NCI-H1436 (cell line): ENCODE measurements at regions not wholly inside any gene's neighbourhood (a gene's known extent, or its start where the extent isn't known, plus 50 kb on each side); places are given as distances from the start of the nearest gene placed in this dataset.

ENCODE experiments used
- DNase-seq: peaks from one replicate; lab custom pipeline; 2025; lab: John Stamatoyannopoulos, UW

DNA sequence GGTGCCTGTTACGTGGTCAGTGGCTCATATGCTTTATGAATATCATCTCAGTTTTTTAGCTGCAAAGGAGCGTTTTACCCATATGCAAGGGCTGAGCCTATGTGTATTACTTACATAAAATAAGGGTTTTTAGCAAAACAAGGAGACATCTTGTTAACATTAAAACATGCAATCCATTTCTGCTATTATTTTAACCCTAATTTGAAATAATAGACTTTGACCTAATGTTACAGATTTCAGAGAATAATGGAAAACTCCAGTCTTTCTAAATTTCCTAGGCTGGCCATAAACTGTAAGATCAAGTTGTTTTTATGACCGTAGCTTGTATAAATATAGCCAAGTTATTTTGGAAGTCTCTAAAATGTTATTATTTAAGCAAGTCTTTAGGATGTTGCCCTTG lies 121.1 kb upstream of the SEMA6A start:
- no peak for DNase-seq

DNA sequence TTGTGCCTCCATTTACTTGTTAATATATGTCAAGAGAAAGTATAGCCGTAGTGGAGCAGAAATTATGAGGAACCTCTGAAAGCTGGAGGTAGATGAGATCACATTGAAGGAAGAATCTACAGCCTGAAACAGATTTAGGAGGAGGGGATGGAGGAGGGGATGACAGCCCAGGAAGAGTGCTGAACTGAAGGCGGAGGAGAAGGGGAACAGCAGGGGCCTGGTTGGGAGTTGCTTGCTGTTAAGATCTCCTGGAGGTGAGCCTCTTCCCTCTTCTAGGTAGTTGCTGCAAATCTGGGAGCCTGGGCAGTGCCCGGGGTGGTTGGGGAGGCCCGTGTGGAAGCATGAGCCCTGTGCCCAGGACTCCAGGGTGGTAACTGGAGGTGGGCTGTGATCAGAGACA lies 111.8 kb upstream of the SEMA6A start:
- no peak for DNase-seq

DNA sequence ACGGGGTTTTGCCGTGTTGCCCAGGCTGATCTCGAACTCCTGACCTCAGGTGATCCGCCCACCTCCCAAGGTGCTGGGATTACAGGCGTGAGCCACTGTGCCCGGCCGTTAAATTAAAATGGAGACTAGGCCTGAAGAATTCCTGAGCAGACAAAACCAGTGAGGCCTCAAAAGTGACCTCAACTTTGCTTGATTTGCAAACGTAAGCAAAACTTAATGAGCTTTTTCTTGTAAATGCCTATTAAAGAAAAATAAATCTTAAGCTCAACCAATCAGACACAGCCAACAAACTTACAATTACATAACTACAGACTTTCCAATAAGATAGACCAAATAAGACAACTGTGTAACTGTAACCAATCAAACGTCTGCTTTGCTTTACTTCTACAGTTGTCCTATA lies 111.3 kb upstream of the SEMA6A start:
- DNase-seq: no peak

DNA sequence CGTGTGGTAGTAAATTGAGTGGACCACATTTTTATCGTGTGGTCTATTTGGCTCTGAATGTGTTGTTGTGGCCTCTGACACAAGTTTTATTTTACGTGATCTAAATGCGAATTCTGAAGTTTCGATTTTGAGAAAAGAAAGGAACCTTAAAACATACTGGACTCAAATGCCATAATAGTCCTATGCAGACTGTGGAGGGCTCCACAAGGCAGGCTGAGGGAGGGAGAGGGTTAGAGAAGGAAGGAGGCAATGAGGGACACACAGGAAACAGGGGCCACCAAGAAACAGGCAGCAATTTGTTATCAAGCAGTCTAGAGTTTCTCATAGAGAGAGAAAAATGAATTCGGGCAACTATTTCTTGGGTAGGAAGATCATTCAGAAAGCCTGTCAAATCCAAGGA lies 110.4 kb upstream of the SEMA6A start:
- no peak for DNase-seq

DNA sequence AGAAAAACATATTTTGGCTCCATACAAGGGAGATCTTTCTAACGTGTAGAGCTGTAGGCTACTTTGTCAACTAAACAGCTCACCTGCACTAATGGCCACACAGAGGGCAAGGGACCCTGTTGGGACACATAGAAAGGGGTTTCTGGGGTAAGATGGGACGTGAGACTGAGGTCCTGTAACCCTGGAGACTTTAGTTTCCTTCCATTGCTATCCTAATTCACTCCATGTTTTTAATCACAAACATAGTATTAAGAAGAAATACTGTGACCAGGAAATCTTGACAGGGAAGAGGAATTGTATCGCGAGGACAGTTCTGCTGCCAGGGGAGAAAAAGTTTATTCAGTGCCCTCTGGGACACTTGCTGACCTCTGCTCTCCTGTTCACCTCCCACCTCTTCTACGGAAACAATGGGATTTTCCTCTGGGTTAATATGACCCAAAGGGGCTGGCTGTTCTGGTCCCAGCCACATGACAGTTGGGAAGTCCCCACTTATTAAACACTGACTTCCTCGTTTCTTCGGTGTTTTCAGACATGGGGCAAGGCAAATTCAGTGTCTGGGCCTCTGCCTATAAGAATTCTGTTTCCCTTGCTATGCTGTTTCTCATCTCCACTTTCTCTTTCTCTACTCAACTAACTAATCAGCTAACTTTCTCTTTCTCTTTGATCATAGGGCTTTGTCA lies 106.9 kb upstream of the SEMA6A start:
- DNase-seq: no peak

DNA sequence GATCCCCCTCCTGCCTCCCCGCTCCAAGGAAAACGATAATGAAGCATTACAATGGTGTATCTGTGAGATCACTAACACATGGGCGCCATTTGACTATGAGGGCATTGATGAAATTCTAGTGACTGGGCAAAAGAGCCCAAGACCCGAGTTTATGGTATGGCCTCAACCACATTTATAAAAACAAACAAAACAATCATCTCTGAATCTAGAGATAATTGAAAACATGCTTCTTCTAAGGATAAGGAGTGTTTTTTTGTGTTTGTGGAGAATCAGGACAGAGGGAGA lies 100.9 kb upstream of the SEMA6A start:
- DNase-seq: no peak

DNA sequence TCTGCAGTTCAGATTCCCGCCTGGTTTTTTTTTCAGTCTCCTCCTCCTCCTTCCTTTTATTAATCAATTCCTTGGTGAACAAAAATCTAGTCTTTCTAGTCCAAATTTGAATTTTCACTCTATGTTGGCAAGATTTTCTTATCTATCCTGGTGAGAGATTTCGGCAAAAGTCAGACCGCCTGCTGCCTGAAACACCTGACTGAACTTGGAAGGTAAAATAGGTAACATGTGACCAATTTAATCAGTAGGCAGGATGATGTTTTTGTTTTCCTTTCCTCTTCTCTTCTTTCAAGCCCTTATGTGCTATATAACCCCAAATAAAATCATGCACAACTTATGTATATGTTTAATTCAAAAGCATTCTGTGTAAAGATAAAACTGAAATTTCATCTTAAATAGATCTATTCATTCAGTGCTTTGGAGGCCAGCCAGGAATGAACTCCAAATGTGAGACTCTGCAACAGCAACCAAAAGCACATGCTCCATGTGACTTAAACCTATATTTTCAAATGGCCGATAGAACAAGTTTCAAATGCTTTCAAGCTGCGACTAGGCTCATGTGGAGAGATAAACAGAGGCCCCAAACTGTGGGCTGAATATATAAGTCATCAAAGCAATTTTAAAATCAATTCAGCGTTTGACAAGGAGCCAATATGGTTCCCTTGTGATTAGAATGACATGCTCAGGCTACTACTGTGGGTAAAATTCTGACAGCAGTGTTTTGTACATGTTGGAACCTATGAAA lies 100.4 kb upstream of the SEMA6A start:
- no peak for DNase-seq

DNA sequence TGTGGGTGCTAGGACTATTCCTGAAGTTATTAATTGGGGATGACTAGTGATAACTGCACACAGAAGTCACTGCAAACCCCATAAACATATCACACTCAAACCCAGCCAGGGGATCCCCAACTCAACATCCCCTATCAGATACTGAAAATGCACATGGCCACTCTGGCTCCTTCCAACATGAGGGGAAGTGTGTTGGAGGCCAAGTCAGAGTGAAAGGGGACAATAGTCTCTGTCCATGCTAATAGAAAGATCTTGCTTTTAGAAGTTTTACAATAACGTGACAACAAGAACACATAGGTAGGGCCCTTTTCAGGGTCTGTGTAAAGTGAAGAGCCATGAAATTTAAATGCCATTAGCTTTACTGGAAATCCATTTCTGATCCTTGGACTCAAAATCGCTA lies 98.8 kb upstream of the SEMA6A start:
- DNase-seq: no peak

DNA sequence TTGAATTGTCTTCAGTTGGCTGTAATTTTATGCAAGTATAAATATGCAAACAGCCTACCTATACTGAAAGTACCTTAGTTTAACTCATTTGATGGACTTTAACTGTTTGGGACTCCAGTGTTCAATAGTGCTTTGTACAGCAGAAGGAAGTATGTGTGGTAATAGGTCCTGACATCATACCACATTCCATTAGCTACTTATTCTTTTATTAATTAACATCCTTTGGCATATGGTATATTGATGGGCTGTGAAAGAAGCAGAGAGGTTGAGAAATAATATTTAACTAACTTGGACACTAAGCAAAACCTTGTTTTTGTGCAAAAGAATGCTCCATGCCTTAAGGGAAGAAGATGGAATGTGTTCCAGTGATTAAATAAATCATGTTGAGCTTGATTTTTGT lies 97.6 kb upstream of the SEMA6A start:
- DNase-seq: no peak

DNA sequence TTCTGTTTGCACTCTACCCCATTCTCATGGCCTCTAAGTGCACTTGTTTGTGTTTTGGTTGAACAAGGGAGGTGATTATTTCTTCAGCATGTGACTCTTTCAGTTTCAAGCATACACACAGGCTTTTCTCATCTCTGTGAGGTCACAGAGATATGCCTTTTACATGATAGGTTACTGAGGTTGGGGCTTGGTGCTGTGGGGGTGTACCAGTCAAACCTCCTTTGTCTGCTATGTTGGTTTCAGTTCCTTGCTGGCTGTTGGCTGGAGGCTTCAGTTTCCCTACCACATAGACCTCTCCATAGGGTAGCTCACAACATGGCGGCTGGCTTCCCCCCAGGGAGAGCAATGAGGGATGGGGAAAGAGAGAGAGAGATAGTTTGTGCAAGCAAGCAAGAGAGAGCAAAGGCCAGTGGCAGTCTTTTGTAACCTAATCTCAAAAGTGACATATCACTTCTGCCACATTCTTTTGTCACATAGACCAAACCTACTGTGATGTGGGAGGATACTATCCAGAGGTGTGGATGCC lies 96.7 kb upstream of the SEMA6A start:
- DNase-seq: no peak

DNA sequence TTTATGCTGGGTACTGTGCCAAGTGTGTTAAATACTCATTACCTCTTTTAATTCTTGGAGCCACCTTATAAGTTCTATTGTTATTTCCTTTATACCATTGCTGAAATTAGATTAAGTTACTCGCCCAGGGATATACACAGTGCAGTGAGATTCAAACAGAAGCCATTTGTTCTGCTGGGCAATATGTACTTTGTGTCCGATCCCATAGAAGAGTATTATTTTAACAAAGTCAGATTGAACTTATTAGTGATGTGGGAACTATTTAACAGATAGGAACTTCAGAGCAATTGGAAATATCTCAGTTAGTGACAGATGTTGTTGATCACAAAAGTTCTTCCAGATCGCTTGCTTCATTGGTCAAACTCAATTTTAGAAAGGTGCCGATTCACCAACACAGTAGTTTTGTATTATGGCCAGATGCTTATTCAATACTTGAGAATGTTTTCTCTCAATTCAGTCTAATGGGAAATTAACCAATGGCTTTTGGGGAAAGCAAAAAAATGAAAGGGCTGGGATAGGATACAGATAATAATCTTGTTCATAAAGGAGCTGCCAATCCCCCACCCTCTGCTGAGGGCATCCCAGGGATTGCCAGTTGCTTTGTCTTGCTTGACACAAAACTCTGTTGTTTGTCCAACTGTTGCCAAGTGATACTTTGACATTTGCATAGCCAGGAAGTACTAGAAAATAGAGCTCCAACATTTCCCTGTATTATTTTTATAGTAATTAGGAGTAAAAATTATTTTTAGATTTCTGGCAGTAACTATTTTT lies 94.8 kb upstream of the SEMA6A start:
- no peak for DNase-seq

DNA sequence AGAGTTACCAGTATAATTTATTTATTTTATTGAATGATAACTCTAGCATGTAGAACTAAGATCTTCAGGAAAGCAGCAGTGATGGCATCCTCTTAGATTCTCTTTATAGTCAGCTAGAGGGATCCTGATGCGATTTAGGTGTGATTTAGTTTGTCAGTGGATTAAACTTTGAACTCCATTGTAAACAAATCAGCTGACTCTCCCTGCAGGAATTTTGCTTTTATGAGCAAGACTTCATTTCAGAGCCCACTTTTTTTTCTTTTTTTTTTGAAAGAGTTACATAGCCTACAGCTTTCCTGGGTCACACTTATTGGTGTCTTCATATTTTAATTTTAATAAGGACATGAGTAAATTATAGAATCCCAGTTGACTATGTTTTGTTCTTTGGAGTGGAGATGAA lies 93.8 kb upstream of the SEMA6A start:
- DNase-seq: no peak

DNA sequence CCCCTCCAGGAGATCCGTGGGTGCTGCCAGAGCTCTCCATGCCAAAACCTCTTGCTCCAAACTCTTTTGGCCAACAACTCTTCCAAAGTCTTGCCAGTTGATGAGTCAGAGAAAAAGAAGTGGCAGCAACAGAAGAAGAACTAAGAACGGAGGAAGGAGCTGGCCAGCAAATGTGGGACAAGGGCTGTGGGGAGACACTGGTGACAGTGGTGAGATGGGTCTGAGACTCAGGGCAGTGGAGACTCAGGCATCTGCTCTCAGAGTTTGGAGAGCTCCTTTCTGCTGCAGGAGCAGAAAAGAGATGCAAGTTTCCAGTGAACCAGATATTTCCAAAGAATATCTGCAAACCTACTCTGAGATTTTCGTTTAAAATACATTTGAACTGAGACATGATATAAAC lies 92.3 kb upstream of the SEMA6A start:
- no peak for DNase-seq

DNA sequence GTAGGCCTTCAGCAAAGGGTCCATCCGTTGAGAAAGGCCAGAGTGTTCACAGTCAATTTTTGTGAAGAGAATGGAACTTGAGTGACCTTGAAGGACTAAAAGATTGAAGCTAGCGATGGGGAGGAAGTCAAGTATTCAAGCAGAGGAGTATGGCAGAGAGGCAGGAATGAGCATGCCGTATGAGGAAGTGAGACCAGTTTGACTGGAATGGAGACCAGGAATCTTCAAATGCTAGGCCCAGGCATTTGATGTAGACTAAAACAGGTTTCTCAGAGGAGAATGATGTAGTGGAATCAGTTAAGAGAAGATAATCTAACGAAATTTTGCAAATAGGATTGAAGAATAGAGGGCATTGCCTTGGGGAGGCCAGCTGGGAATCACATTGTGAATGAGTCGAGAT lies 90.4 kb upstream of the SEMA6A start:
- no peak for DNase-seq

DNA sequence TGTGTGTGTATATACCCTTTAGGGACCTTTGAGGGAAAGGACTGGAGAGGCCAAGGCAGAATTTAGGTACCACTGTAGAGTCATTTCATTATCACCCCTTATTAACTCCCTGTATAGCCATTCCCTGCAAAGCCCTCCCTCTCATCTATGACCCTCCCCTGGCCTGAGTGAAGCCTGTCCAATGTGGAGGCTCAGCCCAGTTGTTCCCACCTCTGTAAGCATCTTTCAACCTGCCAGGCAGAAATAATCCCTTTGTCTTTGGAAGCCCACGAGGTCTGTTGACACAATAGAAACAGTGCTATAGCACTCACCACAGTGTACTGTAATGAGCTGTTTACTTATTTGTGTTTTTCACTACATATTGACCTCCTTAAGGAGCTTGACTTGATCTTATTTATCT lies 88.5 kb upstream of the SEMA6A start:
- no peak for DNase-seq

DNA sequence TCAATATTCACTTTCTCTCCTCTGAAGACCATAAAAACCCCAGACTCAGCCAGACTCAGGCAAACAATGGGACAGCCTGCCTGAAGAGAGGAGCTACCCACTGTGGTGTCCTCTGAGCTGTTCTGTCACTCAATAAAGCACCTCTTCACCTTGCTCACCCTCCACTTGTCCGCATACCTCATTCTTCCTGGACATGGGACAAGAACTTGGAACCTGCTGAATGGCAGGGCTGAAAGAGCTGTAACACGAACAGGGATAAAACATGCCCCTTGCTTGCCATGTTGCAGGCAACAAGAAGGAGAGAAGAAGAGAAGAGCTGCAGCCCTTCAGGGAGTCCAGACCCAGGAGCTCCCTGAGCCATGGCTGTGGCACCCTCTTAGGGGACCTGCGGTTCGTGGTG lies 86.8 kb upstream of the SEMA6A start:
- DNase-seq: no peak

DNA sequence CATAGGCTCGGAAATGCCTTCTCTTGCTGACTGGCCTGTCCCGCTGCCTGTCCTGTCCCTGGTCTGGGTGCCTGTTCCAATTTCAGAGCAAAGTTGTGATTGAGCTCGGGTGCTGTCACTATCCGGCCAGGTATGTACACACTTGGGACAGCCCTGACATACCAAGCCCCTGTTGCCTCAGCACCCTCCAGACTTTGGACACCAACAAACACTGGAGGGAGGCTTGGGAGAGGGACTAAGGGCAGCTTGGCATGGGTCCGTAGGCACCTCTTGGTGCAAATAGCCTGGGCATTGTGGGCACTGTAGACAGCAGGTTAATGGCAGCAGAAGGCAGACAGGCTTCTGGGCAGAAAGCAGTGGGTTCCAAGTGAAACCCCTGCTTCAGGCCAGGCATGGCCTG lies 86.3 kb upstream of the SEMA6A start:
- DNase-seq: no peak

DNA sequence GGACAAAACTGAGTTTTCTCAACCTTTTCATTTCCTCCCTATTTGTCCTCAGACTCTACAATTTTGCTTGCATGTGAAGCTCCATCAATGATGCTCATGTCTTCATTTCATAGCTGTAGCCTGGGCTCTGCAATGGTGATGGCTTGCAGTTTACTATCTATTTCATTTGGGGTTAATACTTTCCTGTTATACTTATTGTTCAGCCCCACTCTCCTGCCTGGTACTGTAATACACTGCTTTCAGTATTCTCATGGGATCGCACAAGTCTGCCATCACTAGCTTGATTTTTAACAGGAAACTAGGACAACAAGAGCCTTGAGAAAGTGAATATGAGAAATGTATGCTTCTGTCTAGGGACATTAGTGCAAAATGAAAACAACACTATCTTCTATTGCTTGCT lies 84.2 kb upstream of the SEMA6A start:
- no peak for DNase-seq

DNA sequence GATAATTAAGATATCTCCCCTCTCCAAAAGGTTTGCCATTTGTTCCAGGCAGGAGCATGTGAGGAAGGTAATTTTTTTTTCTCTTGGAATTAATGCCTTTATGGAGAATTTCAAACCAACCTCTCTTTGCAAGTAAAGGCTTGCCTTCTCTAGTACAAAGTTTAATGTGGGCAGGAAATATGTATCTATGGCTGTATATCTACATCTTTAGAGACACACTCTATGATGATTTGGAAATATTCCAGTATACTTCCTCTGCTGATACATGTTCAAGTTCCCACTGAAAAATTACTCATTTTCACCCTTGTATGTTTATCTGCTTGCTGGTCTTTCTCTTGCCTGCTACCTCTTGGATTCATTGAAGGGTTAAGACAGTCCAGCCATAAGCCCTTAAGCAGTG lies 83.5 kb upstream of the SEMA6A start:
- DNase-seq: no peak

DNA sequence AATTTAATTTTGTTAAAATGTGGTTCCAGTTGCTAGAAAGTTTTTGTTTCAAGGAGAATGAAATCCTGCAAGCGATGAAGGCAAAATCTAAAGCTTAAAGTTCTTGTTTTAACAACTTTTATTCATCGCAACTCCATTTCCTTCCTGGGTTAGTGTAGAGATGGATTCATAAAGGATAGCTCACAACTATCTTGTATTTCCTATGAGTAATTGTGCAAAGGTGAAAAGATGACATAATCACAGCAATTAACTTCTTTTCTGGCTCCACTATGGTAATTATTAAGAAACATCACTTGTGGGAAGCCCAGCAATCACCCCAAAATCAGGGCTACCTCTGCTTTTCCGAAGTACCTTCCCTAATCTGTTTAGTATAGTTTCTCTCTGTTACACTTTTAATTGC lies 80.8 kb upstream of the SEMA6A start:
- no peak for DNase-seq

DNA sequence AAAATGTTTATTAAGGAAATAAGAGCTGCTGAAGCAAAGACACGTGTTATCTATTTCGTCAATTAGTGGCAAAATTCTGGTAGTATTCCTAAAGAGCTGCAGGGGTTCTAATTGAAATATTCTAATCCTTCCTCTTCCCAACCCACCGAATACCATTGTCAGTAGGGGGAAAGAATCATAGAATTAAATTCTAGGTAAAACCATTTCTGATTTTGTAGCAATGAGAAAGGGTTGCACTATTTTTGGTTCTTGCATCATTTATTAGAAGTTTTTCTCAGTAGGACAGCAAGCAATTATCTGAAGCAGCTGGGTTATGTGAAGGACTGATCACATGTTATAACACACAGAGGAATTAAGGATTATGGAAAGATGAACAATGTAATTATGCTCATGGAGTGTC lies 80.3 kb upstream of the SEMA6A start:
- no peak for DNase-seq

DNA sequence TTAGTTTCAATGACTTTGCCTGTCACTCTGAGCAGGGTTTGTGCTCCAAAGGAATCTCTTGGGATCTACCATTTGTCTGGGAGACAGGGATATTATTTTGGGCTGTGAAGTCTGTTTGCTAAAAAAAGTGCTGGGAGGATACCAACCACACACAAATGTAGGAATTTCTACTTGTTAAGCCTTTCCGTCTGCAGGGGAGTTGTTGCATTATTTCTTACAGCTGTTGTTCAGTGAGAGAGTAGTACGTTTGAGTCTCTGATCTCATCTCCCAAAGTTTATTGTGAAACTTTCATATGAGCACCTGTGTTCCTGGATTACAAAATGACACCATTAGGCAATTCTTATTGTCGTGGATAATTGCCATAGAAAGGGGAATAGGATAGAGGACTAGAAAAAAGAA lies 78.3 kb upstream of the SEMA6A start:
- DNase-seq: no peak

DNA sequence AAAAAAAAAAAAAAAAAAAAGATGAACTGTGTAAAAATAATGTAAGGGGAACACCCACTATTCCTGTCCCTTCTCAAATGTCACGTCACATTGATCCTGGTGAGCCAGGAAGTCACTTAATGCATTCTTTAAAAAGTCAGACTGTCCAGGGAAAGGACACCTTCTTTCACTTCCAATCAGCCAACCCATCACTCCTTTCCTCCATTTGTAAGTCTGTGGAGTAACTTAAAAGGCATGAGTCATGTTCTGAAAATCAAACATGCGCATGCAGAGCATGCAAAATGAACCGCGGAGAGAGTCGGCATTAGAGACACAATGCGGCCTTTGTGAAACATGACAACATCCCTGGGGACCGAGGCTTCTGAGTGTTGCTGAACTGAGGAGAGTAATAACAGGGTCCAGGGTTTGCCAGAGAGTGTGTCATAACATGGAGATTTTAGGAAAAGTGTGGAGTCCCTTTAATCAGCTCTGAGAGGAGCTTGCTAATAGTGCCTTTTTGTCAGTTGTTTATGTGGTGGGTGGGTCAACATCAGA lies 77.6 kb upstream of the SEMA6A start:
- peak; percentile 91 for DNase-seq
